Colonic mucosa (tissue), 4 donors: ENCODE measurements at regions not wholly inside any gene's neighbourhood (a gene's known extent, or its start where the extent isn't known, plus 50 kb on each side); places are given as distances from the start of the nearest gene placed in this dataset.
"Not testable (repeated sequence)": the region's sequence is repeated elsewhere in the genome, so short reads cannot be mapped to it uniquely, and the experiment has no call there.

Experiments used
- DNase-seq: peaks from one replicate; pipeline ENCODE4 v3.0.0-alpha.2; 2020
- H3K27ac ChIP-seq: fragments of 200-600 bp; one replicate; pipeline ENCODE4 v1.8.0; 2021
- H3K27me3 ChIP-seq: fragments of 200-600 bp; one replicate; pipeline ENCODE4 v1.8.0; 2021
- H3K36me3 ChIP-seq: fragments of 200-600 bp; one replicate; pipeline ENCODE4 v1.8.0; 2021
- H3K4me1 ChIP-seq: fragments of 200-600 bp; one replicate; pipeline ENCODE4 v1.8.0; 2021; ENCODE audit warnings: mild to moderate bottlenecking
- H3K4me3 ChIP-seq: fragments of 200-600 bp; one replicate; pipeline ENCODE4 v1.8.0; 2021
- H3K9ac ChIP-seq, 2 donors: one replicate each; pipeline ENCODE4 v1.7.0; 2013; ENCODE audit warnings: control low read depth in 2 of 2, low read depth in 2 of 2, low read length in 2 of 2
- H3K9me3 ChIP-seq: fragments of 200-600 bp; one replicate; pipeline ENCODE4 v1.8.0; 2021
- intact Hi-C: fragments of 100-400 bp; cut with DNase I; formaldehyde crosslinking; loops from one replicate; pipeline ENCODE4 v1.14.1; 2022
- TF ChIP-seq, protein P1 (sequence below): fragments of 200-600 bp; IDR thresholded peaks from one replicate; pipeline ENCODE4 v1.8.0; 2022; ENCODE audit warnings: antibody characterized with exemption, mild to moderate bottlenecking
- donor health status: healthy.
- donor health status: DM: no; HTN: no; CAD: no.
- donor health status: DM: no; HTN: no; CAD: no.

DNA sequence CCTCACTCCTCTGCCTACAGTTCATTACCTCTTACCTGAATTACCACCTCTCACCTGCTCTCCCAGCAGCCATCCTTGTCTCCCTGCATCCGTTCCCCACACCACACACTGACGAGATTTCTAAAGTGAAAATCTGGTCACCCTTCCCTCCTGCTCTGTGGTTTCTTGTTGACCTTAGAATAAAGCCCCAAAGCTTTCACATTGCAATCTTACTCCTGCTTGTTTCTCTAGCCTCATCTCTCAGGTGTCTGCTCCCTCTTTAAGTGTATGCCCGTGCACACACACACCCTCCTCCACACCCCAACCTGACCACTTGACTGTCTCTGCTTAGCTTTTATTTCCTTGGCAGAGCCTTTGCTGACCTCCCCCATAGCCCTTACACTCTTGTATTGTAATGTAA is 122.0 kb upstream of the SKOR2 start:
- Histone ChIP-seq H3K4me3 (no peak overlapping the region), H3K27ac (no peak overlapping the region), H3K36me3 (no peaks in the 10 kb centered on the region), H3K9ac (no peak overlapping the region), H3K27me3 (no peaks in the 10 kb centered on the region), H3K9me3 (no peaks in the 10 kb centered on the region), H3K4me1 (no peaks in the 10 kb centered on the region)
- intact Hi-C loops = no loop called here
- TF ChIP-seq, protein P1, sequence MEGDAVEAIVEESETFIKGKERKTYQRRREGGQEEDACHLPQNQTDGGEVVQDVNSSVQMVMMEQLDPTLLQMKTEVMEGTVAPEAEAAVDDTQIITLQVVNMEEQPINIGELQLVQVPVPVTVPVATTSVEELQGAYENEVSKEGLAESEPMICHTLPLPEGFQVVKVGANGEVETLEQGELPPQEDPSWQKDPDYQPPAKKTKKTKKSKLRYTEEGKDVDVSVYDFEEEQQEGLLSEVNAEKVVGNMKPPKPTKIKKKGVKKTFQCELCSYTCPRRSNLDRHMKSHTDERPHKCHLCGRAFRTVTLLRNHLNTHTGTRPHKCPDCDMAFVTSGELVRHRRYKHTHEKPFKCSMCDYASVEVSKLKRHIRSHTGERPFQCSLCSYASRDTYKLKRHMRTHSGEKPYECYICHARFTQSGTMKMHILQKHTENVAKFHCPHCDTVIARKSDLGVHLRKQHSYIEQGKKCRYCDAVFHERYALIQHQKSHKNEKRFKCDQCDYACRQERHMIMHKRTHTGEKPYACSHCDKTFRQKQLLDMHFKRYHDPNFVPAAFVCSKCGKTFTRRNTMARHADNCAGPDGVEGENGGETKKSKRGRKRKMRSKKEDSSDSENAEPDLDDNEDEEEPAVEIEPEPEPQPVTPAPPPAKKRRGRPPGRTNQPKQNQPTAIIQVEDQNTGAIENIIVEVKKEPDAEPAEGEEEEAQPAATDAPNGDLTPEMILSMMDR = no peak
- DNase-seq = no peak

DNA sequence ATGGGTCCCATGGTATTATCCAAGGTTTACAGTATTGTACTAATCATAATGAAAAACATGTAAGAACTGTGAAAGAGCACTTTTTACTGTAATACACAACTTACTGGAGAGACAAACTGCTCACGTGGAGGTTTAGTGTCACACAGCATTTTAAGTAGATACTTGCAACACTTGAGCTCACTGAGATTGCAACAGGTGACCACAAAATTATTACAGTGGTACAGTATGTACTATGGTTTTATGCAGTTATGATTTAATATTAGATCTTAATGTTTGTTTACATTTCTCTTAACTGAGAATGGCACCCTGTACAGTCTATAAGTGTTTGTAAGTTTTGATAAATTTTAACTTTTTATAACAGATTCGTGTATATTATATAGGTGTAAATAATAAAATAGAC is 118.6 kb upstream of the SKOR2 start:
- TF ChIP-seq, protein P1 = no peak
- Histone ChIP-seq H3K27me3 (no peaks in the 10 kb centered on the region), H3K4me3 (no peak overlapping the region), H3K9me3 (no peaks in the 10 kb centered on the region), H3K9ac (no peak overlapping the region), H3K27ac (no peak overlapping the region), H3K36me3 (no peaks in the 10 kb centered on the region), H3K4me1 (no peaks in the 10 kb centered on the region)
- intact Hi-C loops = no loop called here
- DNase-seq = no peak

DNA sequence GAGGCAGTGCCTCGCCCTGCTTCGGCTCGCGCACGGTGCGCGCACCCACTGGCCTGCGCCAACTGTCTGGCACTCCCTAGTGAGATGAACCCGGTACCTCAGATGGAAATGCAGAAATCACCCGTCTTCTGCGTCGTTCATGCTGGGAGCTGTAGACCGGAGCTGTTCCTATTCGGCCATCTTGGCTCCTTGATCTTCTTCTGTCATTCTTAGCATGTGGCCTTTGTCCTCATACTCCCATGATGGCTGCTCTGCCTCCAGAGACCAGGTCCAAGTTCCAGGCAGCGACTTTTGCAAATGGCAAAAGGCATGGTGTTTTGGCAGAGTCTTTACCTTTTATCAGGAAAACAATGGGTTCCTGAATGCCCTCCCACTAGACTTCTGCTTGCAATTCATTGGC is 102.6 kb upstream of the SKOR2 start:
- H3K9me3 ChIP-seq, H3K9ac ChIP-seq, H3K27me3 ChIP-seq, H3K27ac ChIP-seq, H3K4me3 ChIP-seq, H3K4me1 ChIP-seq, DNase-seq, H3K36me3 ChIP-seq, intact Hi-C loops: not testable (repeated sequence)

DNA sequence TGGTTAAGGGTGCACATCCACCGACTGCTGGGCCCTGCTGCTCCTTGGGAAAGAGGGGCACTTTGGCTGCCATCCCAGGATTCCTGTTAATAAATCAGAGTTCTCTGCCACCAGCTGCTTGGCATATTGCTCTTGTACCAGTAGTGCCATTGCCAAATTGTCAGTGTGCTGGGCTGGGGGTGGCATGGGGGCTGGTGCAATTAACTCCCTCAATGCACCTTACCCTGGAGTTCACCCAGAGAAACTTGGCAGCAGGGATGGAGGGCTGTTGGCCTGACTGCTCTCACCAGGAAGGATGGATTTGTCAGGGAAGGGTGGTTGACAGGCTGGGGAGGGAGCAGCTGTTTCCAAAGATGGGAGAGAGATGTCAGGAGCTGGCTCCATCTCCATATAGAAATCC is 94.6 kb upstream of the SKOR2 start:
- Histone ChIP-seq H3K4me1 (no peaks in the 10 kb centered on the region), H3K9me3 (no peaks in the 10 kb centered on the region), H3K27me3 (no peaks in the 10 kb centered on the region), H3K27ac (no peak overlapping the region), H3K4me3 (no peak overlapping the region), H3K36me3 (no peaks in the 10 kb centered on the region), H3K9ac (no peak overlapping the region)
- intact Hi-C loops = no loop called here
- DNase-seq = no peak
- TF ChIP-seq, protein P1 = no peak

DNA sequence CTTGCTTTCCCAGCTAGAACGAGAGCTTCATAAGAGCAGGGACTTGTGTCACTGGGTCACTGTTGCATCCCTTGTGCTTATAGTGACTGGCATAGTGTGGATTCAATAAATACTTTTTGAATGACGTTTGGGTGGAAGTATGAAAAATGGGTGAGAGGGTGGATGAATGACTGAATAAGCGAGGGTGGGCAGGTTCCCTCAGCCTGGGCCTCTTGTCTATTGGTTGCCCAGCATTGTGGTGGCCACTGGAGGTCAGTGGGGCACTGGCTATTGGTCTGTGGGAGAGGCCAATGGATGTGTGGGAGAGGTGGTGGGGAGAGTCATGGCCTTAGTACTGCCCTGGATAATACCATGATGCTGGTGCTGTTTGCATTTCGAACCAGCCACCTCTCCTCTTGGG is 93.8 kb upstream of the SKOR2 start:
- H3K27me3 ChIP-seq = no peaks in the 10 kb centered on the region
- H3K4me1 ChIP-seq = no peaks in the 10 kb centered on the region
- no peak overlapping the region for H3K4me3 ChIP-seq
- no peak overlapping the region for H3K27ac ChIP-seq
- H3K36me3 ChIP-seq = no peaks in the 10 kb centered on the region
- TF ChIP-seq, protein P1 = no peak
- H3K9me3 ChIP-seq = no peaks in the 10 kb centered on the region
- no peak overlapping the region for H3K9ac ChIP-seq
- intact Hi-C loops = no loop called here
- DNase-seq = no peak

DNA sequence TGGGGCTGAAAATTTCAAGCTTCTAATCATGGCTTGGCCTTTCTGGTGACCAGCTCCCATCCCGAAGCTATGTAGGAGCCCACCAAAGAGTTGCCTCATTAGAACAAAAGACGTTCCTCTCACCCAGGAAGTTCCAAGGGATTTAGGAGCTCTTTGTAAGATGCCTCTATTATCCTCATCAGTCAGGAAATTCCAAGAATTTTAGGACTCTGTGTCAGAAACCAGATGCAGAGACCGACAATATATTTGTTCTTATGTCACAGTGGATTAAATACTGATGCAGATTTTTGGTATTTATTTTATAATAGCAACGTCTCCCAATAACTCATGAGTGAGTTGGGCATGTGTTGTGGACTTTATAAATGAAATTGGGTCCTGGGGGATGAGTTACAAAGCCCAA is 91.8 kb upstream of the SKOR2 start:
- Histone ChIP-seq H3K9me3 (no peaks in the 10 kb centered on the region), H3K36me3 (no peaks in the 10 kb centered on the region), H3K9ac (no peak overlapping the region), H3K4me1 (no peaks in the 10 kb centered on the region), H3K4me3 (no peak overlapping the region), H3K27ac (no peak overlapping the region), H3K27me3 (no peaks in the 10 kb centered on the region)
- TF ChIP-seq, protein P1 = no peak
- intact Hi-C loops = no loop called here
- DNase-seq = no peak
